Fibroblast of lung (primary cell): ENCODE measurements at regions not wholly inside any gene's neighbourhood (a gene's known extent, or its start where the extent isn't known, plus 50 kb on each side); places are given as distances from the start of the nearest gene placed in this dataset.

Experiments
- EZH2 ChIP-seq: IDR thresholded peaks from 2 replicates; pipeline ENCODE4 v1.5.1; 2012; ENCODE audit warnings: low read length, control low read depth, mild to moderate bottlenecking; ENCODE audit errors: missing control alignments
- TF ChIP-seq, protein P1 (sequence below), 2 donors: IDR thresholded peaks in 1 of 2; conservative IDR thresholded peaks in 1 of 2; 1 replicate in 1 of 2; 2 replicates in 1 of 2; pipeline ENCODE4 v1.5.1; 2011 to 2012; ENCODE audit warnings: low read length in 2 of 2, control low read depth in 1 of 2, inconsistent platforms in 1 of 2, low read depth in 1 of 2, mild to moderate bottlenecking in 1 of 2

DNA sequence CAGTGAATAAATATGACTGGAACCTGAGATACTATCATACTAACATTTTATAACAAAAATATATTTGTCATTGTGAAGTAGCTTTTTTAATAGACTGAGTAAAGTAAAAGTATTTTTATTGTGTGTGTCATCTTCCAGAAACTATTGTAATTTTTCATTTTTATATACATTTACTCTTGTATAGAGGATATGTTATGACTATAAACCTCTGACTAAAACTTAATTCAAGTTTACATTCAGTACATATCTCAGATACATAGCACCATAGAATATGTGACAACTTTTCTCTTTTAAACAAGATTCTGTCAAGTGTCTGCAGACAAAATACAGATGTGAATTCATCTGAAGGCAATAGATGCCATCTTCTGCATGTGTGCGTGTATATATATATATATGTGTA is 704.3 kb downstream of the SLITRK1 start:
- TF ChIP-seq, protein P1, sequence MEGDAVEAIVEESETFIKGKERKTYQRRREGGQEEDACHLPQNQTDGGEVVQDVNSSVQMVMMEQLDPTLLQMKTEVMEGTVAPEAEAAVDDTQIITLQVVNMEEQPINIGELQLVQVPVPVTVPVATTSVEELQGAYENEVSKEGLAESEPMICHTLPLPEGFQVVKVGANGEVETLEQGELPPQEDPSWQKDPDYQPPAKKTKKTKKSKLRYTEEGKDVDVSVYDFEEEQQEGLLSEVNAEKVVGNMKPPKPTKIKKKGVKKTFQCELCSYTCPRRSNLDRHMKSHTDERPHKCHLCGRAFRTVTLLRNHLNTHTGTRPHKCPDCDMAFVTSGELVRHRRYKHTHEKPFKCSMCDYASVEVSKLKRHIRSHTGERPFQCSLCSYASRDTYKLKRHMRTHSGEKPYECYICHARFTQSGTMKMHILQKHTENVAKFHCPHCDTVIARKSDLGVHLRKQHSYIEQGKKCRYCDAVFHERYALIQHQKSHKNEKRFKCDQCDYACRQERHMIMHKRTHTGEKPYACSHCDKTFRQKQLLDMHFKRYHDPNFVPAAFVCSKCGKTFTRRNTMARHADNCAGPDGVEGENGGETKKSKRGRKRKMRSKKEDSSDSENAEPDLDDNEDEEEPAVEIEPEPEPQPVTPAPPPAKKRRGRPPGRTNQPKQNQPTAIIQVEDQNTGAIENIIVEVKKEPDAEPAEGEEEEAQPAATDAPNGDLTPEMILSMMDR (conservative IDR thresholded peaks at IDR 0.05 in 1 of 2, IDR thresholded peaks at IDR 0.05 in 1 of 2; ENCODE audit: low read depth in 1 of 2, low read length in 2 of 2) = no peak
- no peak for TF ChIP-seq EZH2
